Natural killer cell (primary cell): ENCODE measurements at regions not wholly inside any gene's neighbourhood (a gene's known extent, or its start where the extent isn't known, plus 50 kb on each side); places are given as distances from the start of the nearest gene placed in this dataset.
"Not testable (repeated sequence)": the region's sequence is repeated elsewhere in the genome, so short reads cannot be mapped to it uniquely, and the experiment has no call there.

Experiments
- ATAC-seq, 3 donors: fragments of 150-1000 bp in 2 of 3; fragments of 200-7000 bp in 1 of 3; cut with Tn5 transposase; 1 replicate in 1 of 3; 2 replicates in 2 of 3; pipeline ENCODE4 v1.10.0; 2021; ENCODE audit warnings: mild to moderate bottlenecking in 2 of 3, moderate library complexity in 2 of 3
- DNase-seq, 2 donors: peaks; one replicate each; pipeline versions ENCODE4 v3.0.0 to v3.0.0-alpha.2; 2013 to 2021; ENCODE audit warnings: mixed read lengths in 1 of 2
- H3K27ac ChIP-seq: one replicate; pipeline ENCODE4 v1.5.1; 2013; ENCODE audit warnings: mild to moderate bottlenecking, low read length
- H3K27me3 ChIP-seq: one replicate; pipeline ENCODE4 v1.6.1; 2013; ENCODE audit warnings: low read length; ENCODE audit not compliant: control insufficient read depth, insufficient read depth
- H3K36me3 ChIP-seq: one replicate; pipeline ENCODE4 v1.6.1; 2013; ENCODE audit warnings: low read length; ENCODE audit not compliant: control insufficient read depth, insufficient read depth
- H3K4me1 ChIP-seq: one replicate; pipeline ENCODE4 v1.6.1; 2013; ENCODE audit warnings: low read length; ENCODE audit not compliant: control insufficient read depth, insufficient read depth
- H3K4me3 ChIP-seq: one replicate; pipeline ENCODE4 v1.5.1; 2013; ENCODE audit warnings: low read length
- H3K9me3 ChIP-seq: one replicate; pipeline ENCODE4 v1.6.1; 2013; ENCODE audit warnings: low read length; ENCODE audit not compliant: control insufficient read depth, insufficient read depth
- H3K27ac Mint-ChIP-seq, 2 donors: one replicate each; pipeline ENCODE4 v1.8.0; 2022; ENCODE audit warnings: mild to moderate bottlenecking in 2 of 2, mixed read lengths in 2 of 2, moderate library complexity in 1 of 2
- H3K27me3 Mint-ChIP-seq, 2 donors: one replicate each; pipeline ENCODE4 v1.8.0; 2022; ENCODE audit warnings: low read depth in 2 of 2, mixed read lengths in 2 of 2
- H3K36me3 Mint-ChIP-seq: one replicate; pipeline ENCODE4 v1.8.0; 2022; ENCODE audit warnings: mixed read lengths
- H3K4me1 Mint-ChIP-seq, 2 donors: one replicate each; pipeline ENCODE4 v1.8.0; 2022; ENCODE audit warnings: mixed read lengths in 2 of 2
- H3K4me3 Mint-ChIP-seq: one replicate; pipeline ENCODE4 v1.8.0; 2022; ENCODE audit warnings: mild to moderate bottlenecking, moderate library complexity, mixed read lengths
- H3K9me3 Mint-ChIP-seq, 2 donors: one replicate each; pipeline ENCODE4 v1.8.0; 2022; ENCODE audit warnings: mixed read lengths in 2 of 2
- WGBS: methylation state at CpG from one replicate; pipeline ENCODE4 v1.1.7; 2013; ENCODE audit warnings: missing lambda C conversion rate; ENCODE audit not compliant: insufficient coverage; 5-methylcytosine and 5-hydroxymethylcytosine counted together
- intact Hi-C: fragments of 100-400 bp; cut with micrococcal nuclease; formaldehyde crosslinking; loops from one replicate; pipeline ENCODE4 v1.14.2; 2022
- TF ChIP-seq, protein P1 (sequence below): fragments of 200-600 bp; IDR thresholded peaks from one replicate; pipeline ENCODE4 v1.8.0; 2022; ENCODE audit warnings: antibody characterized with exemption

- intact Hi-C loops, result no loop called here
- no peaks in the 10 kb centered on the region for H3K9me3 ChIP-seq
- Mint-ChIP-seq H3K36me3 (no peaks in the 10 kb centered on the region), H3K4me3 (no peak overlapping the region), H3K27me3 (no peaks in the 10 kb centered on the region), H3K9me3 (peaks cover 7 to 10% of the 10 kb centered on the region in 2 donors), H3K4me1 (no peaks in the 10 kb centered on the region), H3K27ac (no peak overlapping the region)
- DNase-seq, result no peak
- TF ChIP-seq, protein P1, sequence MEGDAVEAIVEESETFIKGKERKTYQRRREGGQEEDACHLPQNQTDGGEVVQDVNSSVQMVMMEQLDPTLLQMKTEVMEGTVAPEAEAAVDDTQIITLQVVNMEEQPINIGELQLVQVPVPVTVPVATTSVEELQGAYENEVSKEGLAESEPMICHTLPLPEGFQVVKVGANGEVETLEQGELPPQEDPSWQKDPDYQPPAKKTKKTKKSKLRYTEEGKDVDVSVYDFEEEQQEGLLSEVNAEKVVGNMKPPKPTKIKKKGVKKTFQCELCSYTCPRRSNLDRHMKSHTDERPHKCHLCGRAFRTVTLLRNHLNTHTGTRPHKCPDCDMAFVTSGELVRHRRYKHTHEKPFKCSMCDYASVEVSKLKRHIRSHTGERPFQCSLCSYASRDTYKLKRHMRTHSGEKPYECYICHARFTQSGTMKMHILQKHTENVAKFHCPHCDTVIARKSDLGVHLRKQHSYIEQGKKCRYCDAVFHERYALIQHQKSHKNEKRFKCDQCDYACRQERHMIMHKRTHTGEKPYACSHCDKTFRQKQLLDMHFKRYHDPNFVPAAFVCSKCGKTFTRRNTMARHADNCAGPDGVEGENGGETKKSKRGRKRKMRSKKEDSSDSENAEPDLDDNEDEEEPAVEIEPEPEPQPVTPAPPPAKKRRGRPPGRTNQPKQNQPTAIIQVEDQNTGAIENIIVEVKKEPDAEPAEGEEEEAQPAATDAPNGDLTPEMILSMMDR, result no peak
- no peaks in the 10 kb centered on the region for H3K36me3 ChIP-seq
- no peak for ATAC-seq
- no peak overlapping the region for H3K27ac ChIP-seq
- WGBS, result 96% methylated on average over 3 of the region's 3 CpGs
- no peaks in the 10 kb centered on the region for H3K4me1 ChIP-seq
- H3K27me3 ChIP-seq, result no peaks in the 10 kb centered on the region
- no peak overlapping the region for H3K4me3 ChIP-seq
Measured at GRCh38 chr2:192899466-192899865, 704.7 kb upstream of the TMEFF2 start.

- intact Hi-C loops, H3K9me3 Mint-ChIP-seq: not testable (repeated sequence)
Measured at GRCh38 chr2:192893976-192894375, 699.2 kb upstream of the TMEFF2 start.

GRCh38 chr2:192888109-192888508 lies 693.4 kb upstream of the TMEFF2 start:
- Histone ChIP-seq H3K27me3 (no peaks in the 10 kb centered on the region), H3K9me3 (no peaks in the 10 kb centered on the region), H3K27ac (no peak overlapping the region), H3K4me1 (no peaks in the 10 kb centered on the region), H3K4me3 (no peak overlapping the region), H3K36me3 (no peaks in the 10 kb centered on the region)
- no peaks in the 10 kb centered on the region for H3K27me3 Mint-ChIP-seq
- intact Hi-C loops, result no loop called here
- DNase-seq (no peak), ATAC-seq (no peak)
- no peak overlapping the region for H3K4me3 Mint-ChIP-seq
- no peaks in the 10 kb centered on the region for H3K36me3 Mint-ChIP-seq
- no peak overlapping the region for H3K27ac Mint-ChIP-seq
- peaks cover 0 to 4% of the 10 kb centered on the region in 2 donors for H3K4me1 Mint-ChIP-seq
- TF ChIP-seq, protein P1, result no peak
- H3K9me3 Mint-ChIP-seq, result peaks cover 7 to 8% of the 10 kb centered on the region in 2 donors

More at GRCh38 chr2:192893976-192894375, 699.2 kb upstream of the TMEFF2 start:
- ATAC-seq, H3K27ac ChIP-seq, H3K4me1 ChIP-seq, H3K27ac Mint-ChIP-seq, H3K9me3 ChIP-seq, H3K36me3 ChIP-seq, H3K4me3 Mint-ChIP-seq, H3K36me3 Mint-ChIP-seq, H3K4me3 ChIP-seq, DNase-seq, H3K4me1 Mint-ChIP-seq, H3K27me3 Mint-ChIP-seq, H3K27me3 ChIP-seq: not testable (repeated sequence)
- 91% methylated on average over 29 of the region's 29 CpGs for WGBS

- Mint-ChIP-seq H3K4me1 (peaks cover 0 to 4% of the 10 kb centered on the region in 2 donors), H3K4me3 (no peak overlapping the region), H3K36me3 (no peaks in the 10 kb centered on the region)
Measured at GRCh38 chr2:192887337-192887736, 692.6 kb upstream of the TMEFF2 start.

More at GRCh38 chr2:192887337-192887736, 692.6 kb upstream of the TMEFF2 start:
- no peak for DNase-seq
- no peak for ATAC-seq
- H3K27me3 ChIP-seq, result no peaks in the 10 kb centered on the region
- TF ChIP-seq, protein P1, result no peak
- intact Hi-C loops, result no loop called here
- H3K27ac Mint-ChIP-seq, result no peak overlapping the region
- no peaks in the 10 kb centered on the region for H3K9me3 ChIP-seq
- WGBS, result 83% methylated on average over 1 of the region's 1 CpG
- no peak overlapping the region for H3K4me3 ChIP-seq
- H3K27ac ChIP-seq, result no peak overlapping the region
- H3K9me3 Mint-ChIP-seq, result peaks cover 7 to 8% of the 10 kb centered on the region in 2 donors
- H3K27me3 Mint-ChIP-seq, result no peaks in the 10 kb centered on the region
- H3K36me3 ChIP-seq, result no peaks in the 10 kb centered on the region
- no peaks in the 10 kb centered on the region for H3K4me1 ChIP-seq
